Liver (tissue), 3 donors: ENCODE measurements at regions not wholly inside any gene's neighbourhood (a gene's known extent, or its start where the extent isn't known, plus 50 kb on each side); places are given as distances from the start of the nearest gene placed in this dataset.

Experiments used
- FOXA1 ChIP-seq: IDR thresholded peaks from 2 replicates; pipeline ENCODE4 v1.6.1; 2016; ENCODE audit warnings: antibody characterized with exemption
- GABPA ChIP-seq, 2 donors: IDR thresholded peaks in 1 of 2; conservative IDR thresholded peaks in 1 of 2; 2 replicates each; pipeline ENCODE4 v1.6.1; 2016; ENCODE audit warnings: antibody characterized with exemption in 2 of 2, mild to moderate bottlenecking in 1 of 2, moderate library complexity in 1 of 2
- RXRA ChIP-seq, 2 donors: IDR thresholded peaks; 2 replicates each; pipeline ENCODE4 v1.6.1; 2017 to 2018; ENCODE audit warnings: antibody characterized with exemption in 2 of 2, mild to moderate bottlenecking in 1 of 2
- SP1 ChIP-seq: IDR thresholded peaks from 2 replicates; pipeline ENCODE4 v1.6.1; 2018; ENCODE audit warnings: antibody characterized with exemption, mild to moderate bottlenecking
- TAF1 ChIP-seq: conservative IDR thresholded peaks from 2 replicates; pipeline ENCODE4 v1.6.1; 2016; ENCODE audit warnings: antibody characterized with exemption, mild to moderate bottlenecking
- TF ChIP-seq, protein P1 (sequence below): fragments of 150-350 bp; IDR thresholded peaks from 2 replicates; pipeline ENCODE4 v1.5.1; 2017; ENCODE audit warnings: improper control_type of control experiment, low read depth, low read length; ENCODE audit not compliant: missing input control
- TF ChIP-seq, protein P2 (sequence below): IDR thresholded peaks from 2 replicates; pipeline ENCODE4 v1.6.1; 2016; ENCODE audit warnings: antibody characterized with exemption, mild to moderate bottlenecking
- TF ChIP-seq, protein P3 (sequence below): IDR thresholded peaks from 2 replicates; pipeline ENCODE4 v1.6.1; 2016; ENCODE audit warnings: antibody characterized with exemption
- donor health status: healthy.
- donor health status: healthy.

DNA sequence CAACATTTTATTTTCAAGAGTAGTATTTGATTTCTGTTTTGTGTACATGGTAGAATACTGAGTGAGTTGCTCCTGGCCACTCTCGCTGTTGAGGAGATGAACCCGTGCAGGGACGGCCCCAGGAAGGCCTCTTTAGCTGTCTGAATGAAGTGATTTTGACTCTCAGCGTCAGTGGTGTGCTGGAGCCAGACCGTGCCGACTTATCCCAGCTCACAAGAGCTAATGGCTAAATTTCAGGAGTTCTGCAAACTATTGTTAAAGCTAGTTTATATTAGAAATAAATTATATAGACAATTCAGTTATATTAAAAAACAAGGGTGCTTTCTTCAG is 111.2 kb upstream of the KIF26B start:
- TF ChIP-seq RXRA (IDR thresholded peaks at IDR 0.05) (no peak), SP1 (no peak), TAF1 (no peak), GABPA (IDR thresholded peaks at IDR 0.05 in 1 of 2, conservative IDR thresholded peaks at IDR 0.05 in 1 of 2) (no peak), FOXA1 (no peak)
- TF ChIP-seq, protein P1, sequence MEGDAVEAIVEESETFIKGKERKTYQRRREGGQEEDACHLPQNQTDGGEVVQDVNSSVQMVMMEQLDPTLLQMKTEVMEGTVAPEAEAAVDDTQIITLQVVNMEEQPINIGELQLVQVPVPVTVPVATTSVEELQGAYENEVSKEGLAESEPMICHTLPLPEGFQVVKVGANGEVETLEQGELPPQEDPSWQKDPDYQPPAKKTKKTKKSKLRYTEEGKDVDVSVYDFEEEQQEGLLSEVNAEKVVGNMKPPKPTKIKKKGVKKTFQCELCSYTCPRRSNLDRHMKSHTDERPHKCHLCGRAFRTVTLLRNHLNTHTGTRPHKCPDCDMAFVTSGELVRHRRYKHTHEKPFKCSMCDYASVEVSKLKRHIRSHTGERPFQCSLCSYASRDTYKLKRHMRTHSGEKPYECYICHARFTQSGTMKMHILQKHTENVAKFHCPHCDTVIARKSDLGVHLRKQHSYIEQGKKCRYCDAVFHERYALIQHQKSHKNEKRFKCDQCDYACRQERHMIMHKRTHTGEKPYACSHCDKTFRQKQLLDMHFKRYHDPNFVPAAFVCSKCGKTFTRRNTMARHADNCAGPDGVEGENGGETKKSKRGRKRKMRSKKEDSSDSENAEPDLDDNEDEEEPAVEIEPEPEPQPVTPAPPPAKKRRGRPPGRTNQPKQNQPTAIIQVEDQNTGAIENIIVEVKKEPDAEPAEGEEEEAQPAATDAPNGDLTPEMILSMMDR: no peak
- TF ChIP-seq, protein P2, sequence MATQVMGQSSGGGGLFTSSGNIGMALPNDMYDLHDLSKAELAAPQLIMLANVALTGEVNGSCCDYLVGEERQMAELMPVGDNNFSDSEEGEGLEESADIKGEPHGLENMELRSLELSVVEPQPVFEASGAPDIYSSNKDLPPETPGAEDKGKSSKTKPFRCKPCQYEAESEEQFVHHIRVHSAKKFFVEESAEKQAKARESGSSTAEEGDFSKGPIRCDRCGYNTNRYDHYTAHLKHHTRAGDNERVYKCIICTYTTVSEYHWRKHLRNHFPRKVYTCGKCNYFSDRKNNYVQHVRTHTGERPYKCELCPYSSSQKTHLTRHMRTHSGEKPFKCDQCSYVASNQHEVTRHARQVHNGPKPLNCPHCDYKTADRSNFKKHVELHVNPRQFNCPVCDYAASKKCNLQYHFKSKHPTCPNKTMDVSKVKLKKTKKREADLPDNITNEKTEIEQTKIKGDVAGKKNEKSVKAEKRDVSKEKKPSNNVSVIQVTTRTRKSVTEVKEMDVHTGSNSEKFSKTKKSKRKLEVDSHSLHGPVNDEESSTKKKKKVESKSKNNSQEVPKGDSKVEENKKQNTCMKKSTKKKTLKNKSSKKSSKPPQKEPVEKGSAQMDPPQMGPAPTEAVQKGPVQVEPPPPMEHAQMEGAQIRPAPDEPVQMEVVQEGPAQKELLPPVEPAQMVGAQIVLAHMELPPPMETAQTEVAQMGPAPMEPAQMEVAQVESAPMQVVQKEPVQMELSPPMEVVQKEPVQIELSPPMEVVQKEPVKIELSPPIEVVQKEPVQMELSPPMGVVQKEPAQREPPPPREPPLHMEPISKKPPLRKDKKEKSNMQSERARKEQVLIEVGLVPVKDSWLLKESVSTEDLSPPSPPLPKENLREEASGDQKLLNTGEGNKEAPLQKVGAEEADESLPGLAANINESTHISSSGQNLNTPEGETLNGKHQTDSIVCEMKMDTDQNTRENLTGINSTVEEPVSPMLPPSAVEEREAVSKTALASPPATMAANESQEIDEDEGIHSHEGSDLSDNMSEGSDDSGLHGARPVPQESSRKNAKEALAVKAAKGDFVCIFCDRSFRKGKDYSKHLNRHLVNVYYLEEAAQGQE: no peak
- TF ChIP-seq, protein P3, sequence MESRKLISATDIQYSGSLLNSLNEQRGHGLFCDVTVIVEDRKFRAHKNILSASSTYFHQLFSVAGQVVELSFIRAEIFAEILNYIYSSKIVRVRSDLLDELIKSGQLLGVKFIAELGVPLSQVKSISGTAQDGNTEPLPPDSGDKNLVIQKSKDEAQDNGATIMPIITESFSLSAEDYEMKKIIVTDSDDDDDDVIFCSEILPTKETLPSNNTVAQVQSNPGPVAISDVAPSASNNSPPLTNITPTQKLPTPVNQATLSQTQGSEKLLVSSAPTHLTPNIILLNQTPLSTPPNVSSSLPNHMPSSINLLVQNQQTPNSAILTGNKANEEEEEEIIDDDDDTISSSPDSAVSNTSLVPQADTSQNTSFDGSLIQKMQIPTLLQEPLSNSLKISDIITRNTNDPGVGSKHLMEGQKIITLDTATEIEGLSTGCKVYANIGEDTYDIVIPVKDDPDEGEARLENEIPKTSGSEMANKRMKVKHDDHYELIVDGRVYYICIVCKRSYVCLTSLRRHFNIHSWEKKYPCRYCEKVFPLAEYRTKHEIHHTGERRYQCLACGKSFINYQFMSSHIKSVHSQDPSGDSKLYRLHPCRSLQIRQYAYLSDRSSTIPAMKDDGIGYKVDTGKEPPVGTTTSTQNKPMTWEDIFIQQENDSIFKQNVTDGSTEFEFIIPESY: no peak
